GM12873 (cell line): ENCODE measurements at regions not wholly inside any gene's neighbourhood (a gene's known extent, or its start where the extent isn't known, plus 50 kb on each side); places are given as distances from the start of the nearest gene placed in this dataset.

Source experiments
- TF ChIP-seq, protein P1 (sequence below): IDR thresholded peaks from 2 replicates; pipeline ENCODE4 v1.5.1; 2012; ENCODE audit warnings: low read depth, mild to moderate bottlenecking, moderate library complexity, low read length, control low read depth; ENCODE audit not compliant: insufficient read depth; ENCODE audit errors: missing control alignments

DNA sequence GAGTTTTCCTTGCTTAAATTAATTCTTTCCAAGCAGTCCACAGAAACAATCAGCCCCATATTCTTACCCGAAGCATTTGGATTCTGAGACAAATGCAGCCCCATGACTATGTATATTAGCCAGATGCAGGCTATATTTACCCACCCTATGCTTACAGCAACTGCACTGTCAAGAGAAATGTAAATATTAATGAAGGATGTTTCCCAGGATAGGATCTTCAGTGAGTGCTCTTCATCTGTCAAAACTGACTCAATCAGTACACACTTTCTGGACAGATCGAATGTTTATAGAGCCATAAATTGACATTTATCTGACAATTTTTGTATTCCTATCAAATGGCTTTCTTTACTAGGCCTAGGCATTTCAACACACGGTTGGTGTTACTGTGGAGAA, 725.3 kb upstream of the SEMA6A start:
- TF ChIP-seq, protein P1, sequence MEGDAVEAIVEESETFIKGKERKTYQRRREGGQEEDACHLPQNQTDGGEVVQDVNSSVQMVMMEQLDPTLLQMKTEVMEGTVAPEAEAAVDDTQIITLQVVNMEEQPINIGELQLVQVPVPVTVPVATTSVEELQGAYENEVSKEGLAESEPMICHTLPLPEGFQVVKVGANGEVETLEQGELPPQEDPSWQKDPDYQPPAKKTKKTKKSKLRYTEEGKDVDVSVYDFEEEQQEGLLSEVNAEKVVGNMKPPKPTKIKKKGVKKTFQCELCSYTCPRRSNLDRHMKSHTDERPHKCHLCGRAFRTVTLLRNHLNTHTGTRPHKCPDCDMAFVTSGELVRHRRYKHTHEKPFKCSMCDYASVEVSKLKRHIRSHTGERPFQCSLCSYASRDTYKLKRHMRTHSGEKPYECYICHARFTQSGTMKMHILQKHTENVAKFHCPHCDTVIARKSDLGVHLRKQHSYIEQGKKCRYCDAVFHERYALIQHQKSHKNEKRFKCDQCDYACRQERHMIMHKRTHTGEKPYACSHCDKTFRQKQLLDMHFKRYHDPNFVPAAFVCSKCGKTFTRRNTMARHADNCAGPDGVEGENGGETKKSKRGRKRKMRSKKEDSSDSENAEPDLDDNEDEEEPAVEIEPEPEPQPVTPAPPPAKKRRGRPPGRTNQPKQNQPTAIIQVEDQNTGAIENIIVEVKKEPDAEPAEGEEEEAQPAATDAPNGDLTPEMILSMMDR = no peak

DNA sequence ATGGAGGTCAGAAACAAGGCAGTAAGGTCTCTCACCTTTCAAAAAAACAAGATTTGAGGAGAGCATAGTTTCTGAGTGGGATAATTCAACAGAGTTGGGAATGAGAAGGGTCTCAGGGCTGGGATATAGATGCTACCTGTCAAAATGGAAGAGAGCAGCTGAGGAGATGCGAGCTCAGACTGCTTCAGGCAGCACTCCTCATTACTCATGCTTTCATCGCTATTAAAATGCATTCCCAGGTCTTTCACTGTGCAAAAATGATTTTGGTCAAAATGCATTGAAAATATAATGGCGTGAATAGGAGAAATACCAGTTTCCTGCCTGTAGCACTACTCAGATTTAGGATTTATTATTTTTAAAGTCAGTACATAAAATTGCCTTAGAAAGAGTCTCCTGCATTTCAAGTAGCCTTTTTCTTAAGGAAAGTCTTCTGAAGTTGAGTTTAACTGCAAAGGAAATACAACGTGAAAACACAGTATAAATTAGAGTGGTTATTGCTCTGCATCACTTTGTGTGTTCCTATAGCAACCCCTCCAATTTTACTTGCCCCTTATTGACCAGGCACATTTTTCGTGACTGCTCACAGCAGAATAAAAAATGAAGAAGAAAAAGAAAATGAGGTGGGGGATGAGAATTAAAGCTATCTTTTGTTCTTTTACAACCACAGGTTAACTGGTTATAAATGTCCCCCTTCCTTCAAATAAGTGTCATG, 724.8 kb upstream of the SEMA6A start:
- TF ChIP-seq, protein P1 = no peak

DNA sequence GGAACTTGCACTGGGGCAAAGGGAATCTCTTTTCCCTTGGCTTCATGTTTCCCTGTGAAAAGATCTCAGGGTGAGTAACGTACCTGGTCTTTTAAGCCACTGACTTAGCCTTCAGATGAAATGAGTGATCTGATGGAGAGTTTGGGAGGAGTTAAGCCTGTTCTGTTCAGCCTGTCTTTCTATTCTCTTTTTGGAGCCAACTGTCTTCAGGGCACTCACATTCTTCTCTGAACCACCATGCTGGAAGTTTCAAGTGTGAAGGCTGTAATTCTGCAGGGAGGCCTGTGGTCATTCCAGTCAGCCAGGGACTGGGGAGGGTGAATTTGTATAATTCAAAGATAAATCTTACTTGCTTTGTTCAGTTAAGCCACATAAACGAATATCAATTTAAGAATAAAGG, 722.2 kb upstream of the SEMA6A start:
- TF ChIP-seq, protein P1 = no peak

DNA sequence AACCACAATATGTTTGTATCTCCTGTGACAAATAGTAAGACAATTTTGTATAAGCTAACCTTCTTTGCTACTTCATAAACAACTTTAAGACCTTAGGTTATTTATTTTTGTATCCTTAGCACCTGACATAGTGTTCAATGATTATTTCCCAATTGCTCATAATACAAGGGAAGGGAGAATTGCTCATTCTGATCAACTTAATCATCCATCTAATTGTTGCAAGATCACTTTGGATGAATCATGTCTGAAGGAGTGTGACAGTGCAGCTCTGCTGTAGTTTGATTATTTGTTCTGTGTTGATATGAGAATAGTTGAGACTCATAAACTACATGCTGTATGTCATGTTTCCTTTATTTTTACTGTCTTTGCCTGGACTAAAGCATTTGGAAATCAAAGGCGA, 721.3 kb upstream of the SEMA6A start:
- TF ChIP-seq, protein P1 = no peak

DNA sequence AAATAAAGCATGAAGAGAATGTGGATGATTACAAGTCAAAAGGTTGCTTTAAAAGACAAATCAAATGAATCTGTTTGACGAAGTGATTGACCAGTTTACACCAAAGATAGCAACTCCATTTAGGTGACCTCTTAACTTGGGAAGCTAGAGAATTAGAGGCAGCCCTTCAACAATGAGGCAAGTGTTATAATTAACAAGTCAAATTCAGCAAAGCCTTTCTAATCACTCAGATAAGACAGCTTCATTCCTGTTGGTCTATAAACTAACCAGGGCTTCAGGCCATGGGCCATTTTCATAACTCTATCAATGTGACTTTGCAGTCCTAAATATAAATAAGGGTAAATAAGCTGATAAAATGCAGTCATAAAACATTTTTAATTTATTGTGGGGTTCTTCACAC, 712.2 kb upstream of the SEMA6A start:
- TF ChIP-seq, protein P1 = no peak

DNA sequence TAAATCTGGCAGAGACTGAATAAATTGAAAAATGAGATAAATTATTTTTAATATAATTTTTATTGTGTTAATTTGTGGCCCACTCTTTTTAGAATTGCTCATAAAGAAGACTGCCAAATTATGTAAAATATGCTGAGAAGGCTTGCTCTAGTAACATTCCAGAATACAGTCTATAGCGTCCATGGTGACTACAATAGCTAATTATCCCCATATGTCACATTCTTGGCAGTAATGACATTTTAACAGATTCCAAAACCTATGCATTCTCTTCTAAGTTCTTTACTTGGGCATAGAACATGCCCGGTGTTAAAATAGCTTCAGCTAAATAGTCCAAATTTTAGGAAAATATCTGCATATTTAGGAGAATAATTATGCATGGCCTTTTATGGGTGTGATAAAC, 697.0 kb upstream of the SEMA6A start:
- TF ChIP-seq, protein P1 = no peak

DNA sequence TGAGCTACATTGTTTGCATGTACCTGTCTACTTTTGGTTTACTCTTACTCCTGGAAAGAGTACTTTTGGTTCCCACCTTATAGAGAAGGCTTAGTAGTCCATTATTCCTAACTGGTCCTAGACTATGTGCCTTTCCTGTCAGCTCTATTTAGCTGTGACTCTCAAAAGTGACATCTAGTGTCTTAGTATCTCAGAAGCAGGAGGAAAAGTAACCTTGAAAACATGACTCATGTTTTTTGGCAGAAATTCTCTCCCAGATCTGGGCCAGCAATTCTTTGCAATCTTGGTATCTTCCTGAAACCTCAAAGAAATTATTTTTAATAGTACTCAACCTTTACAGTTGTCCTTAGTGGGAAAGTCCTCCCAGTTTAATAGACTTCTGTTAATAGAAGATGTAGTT, 691.7 kb upstream of the SEMA6A start:
- TF ChIP-seq, protein P1 = no peak
